ENCODE measurements at regions not wholly inside any gene's neighbourhood (a gene's known extent, or its start where the extent isn't known, plus 50 kb on each side); places are given as distances from the start of the nearest gene placed in this dataset.

DNA sequence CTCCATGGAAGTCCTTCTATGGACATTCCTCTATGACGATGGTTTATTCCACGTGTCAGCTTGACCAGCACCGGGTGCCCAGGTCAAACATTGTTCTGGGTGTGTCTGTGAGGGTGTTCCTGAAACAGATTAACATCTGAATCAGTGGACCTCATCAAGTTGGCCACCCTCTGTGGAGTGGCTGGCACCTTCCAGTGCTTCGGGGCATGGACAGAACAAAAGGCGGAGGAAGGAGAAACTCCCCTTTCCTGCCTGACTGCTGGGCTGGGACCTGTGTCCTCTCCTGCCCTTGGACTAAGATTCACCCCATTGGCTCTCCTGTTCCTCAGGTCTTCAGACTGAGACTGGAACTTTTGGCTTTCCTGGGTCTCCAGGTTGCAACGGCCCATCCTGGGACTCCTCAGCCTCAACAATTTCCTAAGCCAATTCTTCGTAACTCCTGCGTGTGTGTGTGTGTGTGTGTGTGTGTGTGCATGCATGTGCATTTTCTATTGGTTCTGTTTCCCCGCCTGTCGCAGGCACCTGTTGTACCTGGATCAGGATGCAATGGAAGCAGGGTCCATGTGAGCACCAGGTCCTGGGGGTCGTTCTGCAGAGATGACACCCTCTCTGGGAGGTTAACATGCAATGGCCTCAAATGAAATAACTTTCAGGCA is 357.2 kb upstream of the SALL3 start:
- no peak for DNase-seq

- DNase-seq: no peak
Measured at GRCh38 chr18:78622907-78623541, 356.6 kb upstream of the SALL3 start.

- no peak for DNase-seq
Measured at GRCh38 chr18:78624646-78625279, 354.9 kb upstream of the SALL3 start.

- DNase-seq: no peak
Measured at GRCh38 chr18:78625847-78626246, 353.8 kb upstream of the SALL3 start.

- DNase-seq: no peak
Measured at GRCh38 chr18:78627551-78628346, 351.9 kb upstream of the SALL3 start.

DNA sequence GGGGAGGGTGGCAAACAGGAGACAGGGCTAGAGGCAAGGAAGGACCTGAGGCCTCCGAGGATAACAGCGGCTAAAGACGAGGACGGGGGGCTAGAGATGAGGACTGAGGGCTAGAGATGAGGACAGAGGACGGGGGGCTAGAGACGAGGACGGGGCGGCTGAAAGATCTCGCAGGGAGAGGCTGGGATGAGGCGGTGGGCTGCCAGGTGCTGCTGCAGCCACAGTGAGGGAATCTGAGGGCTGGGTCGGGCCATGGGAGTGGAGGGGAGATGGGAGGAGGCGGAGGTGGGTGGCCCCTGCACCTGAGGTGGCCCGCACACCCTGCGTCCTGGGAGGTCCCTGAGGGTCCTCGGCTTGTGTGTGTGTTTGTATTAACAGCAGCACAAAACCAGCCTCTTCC is 350.2 kb upstream of the SALL3 start:
- DNase-seq: no peak

DNA sequence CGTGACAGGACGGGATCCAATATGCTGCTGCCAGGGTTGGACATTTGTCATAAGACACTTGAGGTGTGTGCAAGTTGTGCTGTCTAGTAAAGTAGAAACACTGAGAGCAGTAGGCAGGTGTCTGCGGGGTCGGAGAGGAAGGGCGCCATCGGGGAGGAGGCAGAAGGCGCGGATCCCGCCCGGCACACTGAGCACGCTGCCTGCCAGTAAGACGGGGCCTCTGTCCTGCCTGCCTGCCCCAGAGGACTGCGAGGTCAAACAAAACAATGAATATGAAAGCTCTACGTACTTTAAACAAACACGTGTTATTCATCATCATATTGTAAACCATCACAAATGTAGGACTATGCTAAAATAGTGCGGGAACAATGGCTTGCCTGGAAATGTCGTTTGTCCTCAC is 349.3 kb upstream of the SALL3 start:
- no peak for DNase-seq

DNA sequence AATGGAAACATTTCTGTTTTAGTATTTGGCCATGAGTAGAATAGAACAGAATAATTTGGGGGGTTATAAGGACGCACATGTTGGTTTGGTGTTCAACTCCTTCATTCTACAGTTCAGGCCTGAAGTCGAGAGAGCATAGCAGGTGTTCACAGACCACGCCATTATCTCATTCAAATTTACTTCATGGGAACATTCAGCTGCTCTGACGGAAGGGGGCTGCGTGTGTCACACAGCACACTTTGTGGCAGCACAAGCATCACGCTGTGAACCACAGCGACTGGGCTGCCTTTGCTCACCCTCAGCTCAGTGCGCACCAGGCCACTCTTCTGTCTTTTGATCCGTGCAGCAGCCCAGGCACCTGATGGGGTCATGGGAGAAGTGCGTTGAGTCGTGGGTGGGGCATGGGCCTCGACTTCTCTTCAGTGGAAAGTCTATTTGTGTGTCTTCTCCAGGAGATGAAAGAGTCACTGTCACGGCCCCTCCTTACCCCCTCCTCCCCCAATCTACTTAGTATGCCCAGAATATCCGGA is 348.6 kb upstream of the SALL3 start:
- DNase-seq: no peak

DNA sequence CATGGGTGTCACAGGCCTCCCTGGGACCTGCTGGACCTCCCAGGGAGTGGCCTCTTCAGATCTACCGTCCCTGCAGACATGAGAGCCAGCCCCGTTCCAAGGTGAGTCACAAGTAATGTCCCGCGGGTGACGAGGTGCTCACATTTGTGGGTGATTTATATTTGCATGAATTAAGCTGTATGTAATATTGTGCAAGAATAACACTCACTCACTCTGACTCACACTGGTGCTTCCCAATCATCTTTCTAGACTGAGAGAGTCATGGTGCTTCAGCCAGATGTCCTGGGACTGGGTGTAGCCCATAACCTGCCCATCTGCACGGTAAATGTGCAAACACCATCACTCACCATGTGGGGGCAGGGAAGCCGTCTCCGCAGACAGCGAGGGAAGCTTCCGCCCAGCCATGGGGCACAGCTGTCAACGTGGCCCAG is 347.5 kb upstream of the SALL3 start:
- DNase-seq: peak; percentile 13

GRCh38 chr18:78634061-78634696 is 345.4 kb upstream of the SALL3 start:
- DNase-seq: no peak

DNA sequence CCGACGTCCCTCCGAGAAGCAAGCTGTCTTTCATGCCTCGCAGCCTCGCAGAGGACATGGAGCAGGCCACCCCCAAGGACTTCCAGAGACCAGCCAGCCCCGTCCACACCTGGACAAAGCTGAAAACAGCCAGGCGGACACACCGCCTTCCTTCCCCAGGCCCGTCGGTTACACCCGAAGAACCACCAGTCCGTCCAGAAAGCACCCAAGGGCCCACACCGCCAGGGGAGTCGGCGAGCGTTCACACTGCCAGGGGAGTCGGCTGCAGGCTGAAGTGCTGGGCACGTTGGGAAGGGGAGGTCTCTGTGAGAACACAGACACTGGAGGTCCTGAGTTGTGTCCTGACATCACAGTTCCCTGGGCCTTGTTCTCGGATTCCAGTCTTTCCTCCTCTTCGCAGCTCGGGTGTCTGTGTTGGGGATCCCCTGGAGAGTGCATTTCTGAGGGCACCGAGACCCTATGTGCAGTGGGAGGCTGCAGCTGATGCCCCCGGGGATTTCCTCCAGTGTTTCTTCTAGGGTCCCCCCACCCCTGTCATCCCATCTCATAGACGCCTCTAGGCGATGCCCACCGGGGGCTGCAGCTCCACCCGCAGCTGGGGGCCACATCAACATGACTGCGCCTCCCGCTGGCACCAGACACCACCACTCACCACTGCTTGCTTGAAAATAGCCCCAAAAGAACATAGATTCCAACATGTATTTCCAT is 344.4 kb upstream of the SALL3 start:
- DNase-seq: no peak

GRCh38 chr18:78636260-78636659 is 343.4 kb upstream of the SALL3 start:
- no peak for DNase-seq

- DNase-seq: no peak
Measured at GRCh38 chr18:78637442-78638402, 341.9 kb upstream of the SALL3 start.

DNA sequence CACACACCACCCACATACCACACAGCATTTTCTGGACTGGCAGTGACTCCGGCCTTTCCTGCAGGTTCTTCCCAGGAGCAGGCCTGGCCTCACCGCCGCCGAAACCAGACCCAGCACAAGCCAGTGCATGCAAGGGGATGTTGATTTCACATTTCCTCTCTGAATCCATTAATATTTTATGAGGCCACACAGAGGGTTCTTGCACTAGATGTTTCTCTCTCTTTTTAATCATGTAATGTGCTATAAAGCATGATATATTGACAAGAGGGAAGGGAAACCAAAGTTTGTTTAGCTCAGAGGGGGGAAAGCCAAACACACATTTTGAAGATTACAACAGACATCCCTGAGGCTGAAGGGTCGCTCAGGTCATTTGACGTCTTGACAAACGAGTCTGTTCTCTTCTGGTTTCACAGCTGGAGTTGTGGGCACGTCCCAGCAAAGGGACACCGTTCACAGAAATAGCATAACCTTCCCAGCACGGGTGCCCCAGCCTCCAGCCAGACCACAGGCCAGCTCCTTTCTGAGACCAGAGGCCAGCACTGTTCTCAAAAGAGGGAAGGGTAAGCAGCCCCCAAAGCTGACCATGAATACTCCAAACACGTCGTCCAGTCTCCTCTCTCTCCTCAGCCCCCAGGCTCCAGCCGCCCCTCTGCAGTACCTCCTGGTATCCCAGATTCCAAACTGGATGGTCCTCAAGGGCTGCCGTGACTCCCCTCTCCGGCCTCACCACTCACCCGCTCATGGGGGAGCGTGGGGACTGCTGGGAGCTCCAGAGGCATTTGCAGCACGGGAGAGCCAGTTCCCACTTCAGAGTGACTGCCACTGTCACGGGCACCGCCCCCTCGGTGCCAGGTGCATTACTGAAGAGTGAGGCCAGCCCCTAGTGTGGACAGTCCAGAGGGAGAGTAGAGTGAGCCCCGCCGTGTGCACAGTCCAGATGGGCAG is 340.3 kb upstream of the SALL3 start:
- DNase-seq: no peak

DNA sequence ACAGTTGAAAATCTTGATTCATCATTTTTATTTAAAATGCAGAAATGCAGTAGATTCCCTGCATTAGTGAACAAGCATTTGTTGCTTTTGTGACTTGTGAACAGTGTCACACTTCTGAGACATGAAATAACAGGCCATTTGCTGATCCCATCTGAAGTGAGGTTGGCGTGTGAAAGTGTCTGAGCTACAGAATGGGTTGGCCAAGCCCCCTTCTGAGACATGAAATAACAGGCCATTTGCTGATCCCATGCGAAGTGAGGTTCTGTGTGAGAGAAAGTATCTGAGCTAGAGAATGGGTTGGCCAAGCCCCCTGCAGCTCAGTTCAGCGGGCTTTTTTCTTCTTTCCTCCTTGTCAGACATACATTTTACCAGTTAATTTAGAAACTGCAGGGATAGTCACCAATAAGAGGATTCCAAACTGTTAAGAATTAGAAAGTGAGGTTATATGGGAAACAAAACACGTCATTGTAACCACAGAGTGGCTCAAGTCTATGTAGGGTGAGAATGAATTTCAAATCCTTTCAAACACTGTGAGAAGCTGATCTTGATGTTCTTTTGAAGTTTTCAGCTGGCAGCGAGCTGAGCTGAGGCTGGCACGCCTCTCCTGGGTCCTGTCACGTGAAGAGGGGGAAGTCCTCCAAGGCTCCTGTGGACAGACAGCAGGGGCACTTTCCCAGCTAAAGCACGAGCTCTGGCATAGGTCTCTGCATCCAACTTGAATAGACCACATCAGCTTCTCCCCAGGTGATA is 339.2 kb upstream of the SALL3 start:
- DNase-seq: no peak

GRCh38 chr18:78641689-78642231 is 337.9 kb upstream of the SALL3 start:
- DNase-seq: no peak

DNA sequence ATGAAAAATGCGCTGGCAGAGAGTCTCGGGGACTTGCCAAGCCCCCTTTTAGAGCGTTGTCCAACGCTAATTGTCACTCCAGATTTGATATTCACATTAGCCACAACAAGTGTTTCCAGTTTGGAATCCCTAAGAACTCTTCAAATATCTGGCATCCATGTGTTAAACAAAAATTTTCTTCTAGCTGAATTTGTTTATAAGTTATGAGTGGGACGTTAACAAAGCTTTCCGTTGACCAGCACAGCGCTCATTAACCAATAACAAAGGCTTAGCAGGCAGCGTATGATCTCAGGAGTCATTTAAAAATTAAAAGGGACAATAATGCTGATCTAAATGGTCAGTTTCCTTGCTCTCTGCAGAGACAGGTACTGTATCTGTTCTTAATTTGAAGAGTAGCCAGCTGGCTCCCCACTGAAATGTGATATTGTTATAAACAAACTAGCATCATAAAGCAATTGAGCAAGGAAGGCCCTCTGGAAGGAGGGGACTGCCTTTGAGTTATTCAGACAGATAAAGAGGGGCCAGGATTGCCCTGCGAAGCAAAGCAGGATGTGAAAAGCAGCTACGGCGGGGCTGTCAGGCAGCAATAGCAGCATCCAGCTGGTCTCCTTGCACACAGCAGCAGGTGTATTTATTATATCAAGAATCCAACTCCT is 337.2 kb upstream of the SALL3 start:
- DNase-seq: no peak

GRCh38 chr18:78643004-78643403 is 336.6 kb upstream of the SALL3 start:
- DNase-seq: no peak

Measured in stimulated activated CD4-positive, alpha-beta T cell treated with anti-CD3 and anti-CD28 coated beads, Interleukin-1b, Interleukin-23, amount 100 ng/mL, for 48 hours (primary cell).